GM10266 (cell line): ENCODE measurements at regions not wholly inside any gene's neighbourhood (a gene's known extent, or its start where the extent isn't known, plus 50 kb on each side); places are given as distances from the start of the nearest gene placed in this dataset.

Experiments used
- DNase-seq: peaks from one replicate; pipeline ENCODE4 v3.0.0; 2012; ENCODE audit errors: extremely low spot score
- TF ChIP-seq, protein P1 (sequence below): IDR thresholded peaks from 2 replicates; pipeline ENCODE4 v1.5.1; 2012; ENCODE audit warnings: mild to moderate bottlenecking, low read depth; ENCODE audit not compliant: control insufficient read depth, insufficient read depth; ENCODE audit errors: missing control alignments

DNA sequence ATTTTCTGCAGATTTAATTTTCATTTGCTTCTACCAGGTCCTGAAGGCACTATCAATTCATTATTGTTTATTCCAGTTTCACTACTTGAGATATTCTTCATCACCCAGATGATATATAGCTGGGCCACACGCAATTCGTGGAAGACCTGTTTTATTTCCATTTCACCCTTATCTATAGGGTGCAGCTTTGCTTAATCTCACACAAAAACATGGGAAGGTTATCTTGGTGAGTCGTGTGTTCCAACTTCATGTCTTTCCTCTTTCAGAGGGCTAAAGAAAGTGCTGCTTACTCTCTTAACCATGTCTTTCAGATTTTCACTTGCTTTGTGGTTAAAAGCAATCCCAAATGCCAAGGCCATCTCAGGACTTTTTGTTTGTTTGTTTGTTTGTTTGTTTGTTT, 194.0 kb downstream of the SOD2 start:
- no peak for DNase-seq
- TF ChIP-seq, protein P1, sequence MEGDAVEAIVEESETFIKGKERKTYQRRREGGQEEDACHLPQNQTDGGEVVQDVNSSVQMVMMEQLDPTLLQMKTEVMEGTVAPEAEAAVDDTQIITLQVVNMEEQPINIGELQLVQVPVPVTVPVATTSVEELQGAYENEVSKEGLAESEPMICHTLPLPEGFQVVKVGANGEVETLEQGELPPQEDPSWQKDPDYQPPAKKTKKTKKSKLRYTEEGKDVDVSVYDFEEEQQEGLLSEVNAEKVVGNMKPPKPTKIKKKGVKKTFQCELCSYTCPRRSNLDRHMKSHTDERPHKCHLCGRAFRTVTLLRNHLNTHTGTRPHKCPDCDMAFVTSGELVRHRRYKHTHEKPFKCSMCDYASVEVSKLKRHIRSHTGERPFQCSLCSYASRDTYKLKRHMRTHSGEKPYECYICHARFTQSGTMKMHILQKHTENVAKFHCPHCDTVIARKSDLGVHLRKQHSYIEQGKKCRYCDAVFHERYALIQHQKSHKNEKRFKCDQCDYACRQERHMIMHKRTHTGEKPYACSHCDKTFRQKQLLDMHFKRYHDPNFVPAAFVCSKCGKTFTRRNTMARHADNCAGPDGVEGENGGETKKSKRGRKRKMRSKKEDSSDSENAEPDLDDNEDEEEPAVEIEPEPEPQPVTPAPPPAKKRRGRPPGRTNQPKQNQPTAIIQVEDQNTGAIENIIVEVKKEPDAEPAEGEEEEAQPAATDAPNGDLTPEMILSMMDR: no peak

GRCh38 chr6:159494586-159494972, 198.5 kb downstream of the SOD2 start:
- no peak for DNase-seq
- TF ChIP-seq, protein P1: no peak

GRCh38 chr6:159493898-159494585, 199.0 kb downstream of the SOD2 start:
- TF ChIP-seq, protein P1: no peak
- DNase-seq: no peak

- DNase-seq: no peak
- TF ChIP-seq, protein P1: no peak
Observed at GRCh38 chr6:159493231-159493897, 199.7 kb downstream of the SOD2 start.

- TF ChIP-seq, protein P1: no peak
- no peak for DNase-seq
Observed at GRCh38 chr6:159490298-159490937, 202.6 kb downstream of the SOD2 start.

DNA sequence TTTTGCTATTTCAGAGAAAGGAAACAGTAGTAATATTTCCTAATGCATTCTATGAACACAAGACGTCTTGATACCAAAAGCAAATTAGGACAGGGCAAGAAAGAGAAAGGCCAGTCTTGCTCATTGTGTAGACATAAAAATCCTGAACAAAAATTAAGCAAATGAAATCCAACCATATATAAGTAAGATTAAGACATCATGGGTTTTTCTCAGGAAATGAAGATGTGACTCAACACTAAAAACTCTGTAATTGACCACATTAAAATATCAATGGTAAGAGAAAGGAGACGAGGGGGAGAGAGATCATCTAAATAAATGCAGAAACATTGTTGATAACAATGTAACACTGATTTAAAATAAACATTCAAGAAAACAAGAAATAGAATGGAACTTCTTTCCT, 205.4 kb downstream of the SOD2 start:
- no peak for DNase-seq
- TF ChIP-seq, protein P1: no peak

- DNase-seq: no peak
- TF ChIP-seq, protein P1: no peak
Observed at GRCh38 chr6:159483259-159483658, 209.8 kb downstream of the SOD2 start.
